H9 (cell line): ENCODE measurements at regions not wholly inside any gene's neighbourhood (a gene's known extent, or its start where the extent isn't known, plus 50 kb on each side); places are given as distances from the start of the nearest gene placed in this dataset.

Experiments used
- DNase-seq: peaks from one replicate; pipeline ENCODE4 v3.0.0-alpha.2; 2017
- H2AFZ ChIP-seq: one replicate; pipeline ENCODE4 v1.6.1; 2013; ENCODE audit warnings: mild to moderate bottlenecking, low read length, control low read depth, moderate library complexity
- H2AK5ac ChIP-seq: 2 replicates; pipeline ENCODE4 v1.6.1; 2013; ENCODE audit warnings: low read length, control low read depth, mixed read lengths; ENCODE audit not compliant: insufficient read length
- H2BK120ac ChIP-seq: one replicate; pipeline ENCODE4 v1.6.1; 2013; ENCODE audit warnings: low read depth, mild to moderate bottlenecking, low read length, control low read depth, inconsistent platforms; ENCODE audit not compliant: poor library complexity, severe bottlenecking
- H2BK12ac ChIP-seq: 2 replicates; pipeline ENCODE4 v1.6.1; 2013; ENCODE audit warnings: low read length, control low read depth, mixed read lengths, low read depth; ENCODE audit not compliant: insufficient read length
- H2BK15ac ChIP-seq: 2 replicates; pipeline ENCODE4 v1.6.1; 2013; ENCODE audit warnings: low read depth, low read length, control low read depth
- H2BK20ac ChIP-seq: one replicate; pipeline ENCODE4 v1.6.1; 2013; ENCODE audit warnings: low read depth, mild to moderate bottlenecking, low read length, control low read depth, inconsistent platforms; ENCODE audit not compliant: poor library complexity, severe bottlenecking
- H2BK5ac ChIP-seq: 2 replicates; pipeline ENCODE4 v1.6.1; 2013; ENCODE audit warnings: low read length, control low read depth, mixed read lengths; ENCODE audit not compliant: insufficient read length
- H3K14ac ChIP-seq: 2 replicates; pipeline ENCODE4 v1.6.1; 2013; ENCODE audit warnings: low read length, control low read depth; ENCODE audit not compliant: insufficient read depth
- H3K18ac ChIP-seq: 2 replicates; pipeline ENCODE4 v1.6.1; 2013; ENCODE audit warnings: low read depth, mild to moderate bottlenecking, mixed read lengths, low read length, control low read depth; ENCODE audit not compliant: insufficient read length
- H3K23ac ChIP-seq: 2 replicates; pipeline ENCODE4 v1.6.1; 2013; ENCODE audit warnings: low read length, control low read depth, mixed read lengths, low read depth; ENCODE audit not compliant: insufficient read length
- H3K23me2 ChIP-seq: 2 replicates; pipeline ENCODE4 v1.6.1; 2013; ENCODE audit warnings: low read depth, mild to moderate bottlenecking, mixed read lengths, low read length, control low read depth; ENCODE audit not compliant: insufficient read length, poor library complexity, severe bottlenecking
- H3K27ac ChIP-seq: 2 replicates; pipeline ENCODE4 v1.5.1; 2013; ENCODE audit warnings: low read length, control low read depth, mixed read lengths, low read depth; ENCODE audit not compliant: insufficient read length
- H3K27me3 ChIP-seq: 2 replicates; pipeline ENCODE4 v1.6.1; 2013; ENCODE audit warnings: low read length, control low read depth, inconsistent platforms; ENCODE audit not compliant: insufficient read depth
- H3K4ac ChIP-seq: 2 replicates; pipeline ENCODE4 v1.6.1; 2013; ENCODE audit warnings: low read depth, mild to moderate bottlenecking, control low read depth, inconsistent platforms, low read length, moderate library complexity
- H3K4me1 ChIP-seq: 2 replicates; pipeline ENCODE4 v1.6.1; 2013; ENCODE audit warnings: low read length, control low read depth, inconsistent platforms; ENCODE audit not compliant: insufficient read depth
- H3K4me2 ChIP-seq: 2 replicates; pipeline ENCODE4 v1.6.1; 2013; ENCODE audit warnings: low read length, control low read depth, mixed read lengths; ENCODE audit not compliant: insufficient read length, insufficient read depth
- H3K56ac ChIP-seq: 2 replicates; pipeline ENCODE4 v1.6.1; 2013; ENCODE audit warnings: low read depth, mild to moderate bottlenecking, mixed read lengths, low read length, control low read depth; ENCODE audit not compliant: insufficient read length
- H3K79me1 ChIP-seq: 2 replicates; pipeline ENCODE4 v1.6.1; 2013; ENCODE audit warnings: low read depth, mild to moderate bottlenecking, moderate library complexity, low read length, control low read depth, inconsistent platforms; ENCODE audit not compliant: insufficient read depth, poor library complexity, severe bottlenecking
- H3K79me2 ChIP-seq: 2 replicates; pipeline ENCODE4 v1.6.1; 2013; ENCODE audit warnings: low read length, control low read depth, inconsistent platforms; ENCODE audit not compliant: insufficient read depth
- H3K9ac ChIP-seq: 2 replicates; pipeline ENCODE4 v1.6.1; 2013; ENCODE audit warnings: low read length, control low read depth, mixed read lengths; ENCODE audit not compliant: insufficient read length; ENCODE audit errors: extremely low read depth
- H3K9me3 ChIP-seq: one replicate; pipeline ENCODE4 v1.6.1; 2013; ENCODE audit warnings: low read depth, low read length, inconsistent platforms; ENCODE audit not compliant: control insufficient read depth
- H3T11ph ChIP-seq: one replicate; pipeline ENCODE4 v1.6.1; 2013; ENCODE audit warnings: mild to moderate bottlenecking, low read length, control low read depth, inconsistent platforms
- H4K20me1 ChIP-seq: one replicate; pipeline ENCODE4 v1.6.1; 2013; ENCODE audit not compliant: control insufficient read depth, insufficient read length, insufficient read depth
- H4K5ac ChIP-seq: 2 replicates; pipeline ENCODE4 v1.6.1; 2013; ENCODE audit warnings: low read depth, mild to moderate bottlenecking, mixed read lengths, low read length, control low read depth; ENCODE audit not compliant: insufficient read length
- H4K8ac ChIP-seq: replicated peaks from 2 replicates; pipeline ENCODE4 v1.6.1; 2013; ENCODE audit warnings: low read length, control low read depth, mixed read lengths, low read depth; ENCODE audit not compliant: insufficient read length
- H4K91ac ChIP-seq: 2 replicates; pipeline ENCODE4 v1.6.1; 2013; ENCODE audit warnings: low read depth, mild to moderate bottlenecking, moderate library complexity, mixed read lengths, low read length, control low read depth; ENCODE audit not compliant: insufficient read length
- H3K27ac Mint-ChIP-seq, 3 experiments: 2 replicates in 2 of 3; 3 replicates in 1 of 3; pipeline ENCODE4 v1.8.0; 2020 to 2021; ENCODE audit warnings: mixed read lengths in 3 of 3, mild to moderate bottlenecking in 1 of 3, moderate library complexity in 1 of 3
- H3K27me3 Mint-ChIP-seq: 2 replicates; pipeline ENCODE4 v1.8.0; 2021; ENCODE audit warnings: low read depth, mild to moderate bottlenecking, moderate library complexity, mixed read lengths
- H3K36me3 Mint-ChIP-seq, 3 experiments: 2 replicates in 2 of 3; 3 replicates in 1 of 3; pipeline ENCODE4 v1.8.0; 2020 to 2021; ENCODE audit warnings: low read depth in 3 of 3, mixed read lengths in 3 of 3; ENCODE audit not compliant: insufficient read depth in 1 of 3
- H3K4me1 Mint-ChIP-seq, 2 experiments: 2 replicates each; pipeline ENCODE4 v1.8.0; 2020; ENCODE audit warnings: mixed read lengths in 2 of 2
- H3K4me3 Mint-ChIP-seq, 2 experiments: 2 replicates in 1 of 2; 3 replicates in 1 of 2; pipeline ENCODE4 v1.8.0; 2020 to 2021; ENCODE audit warnings: mild to moderate bottlenecking in 2 of 2, mixed read lengths in 2 of 2, moderate library complexity in 1 of 2
- H3K9me3 Mint-ChIP-seq, 2 experiments: 2 replicates in 1 of 2; 3 replicates in 1 of 2; pipeline ENCODE4 v1.8.0; 2020; ENCODE audit warnings: mild to moderate bottlenecking in 2 of 2, mixed read lengths in 2 of 2, moderate library complexity in 1 of 2
- TF ChIP-seq, protein P1 (sequence below): fragments of 200-600 bp; sonication (generic); conservative IDR thresholded peaks from 3 replicates; pipeline ENCODE4 v1.8.0; 2021; ENCODE audit warnings: antibody characterized with exemption, mild to moderate bottlenecking

DNA sequence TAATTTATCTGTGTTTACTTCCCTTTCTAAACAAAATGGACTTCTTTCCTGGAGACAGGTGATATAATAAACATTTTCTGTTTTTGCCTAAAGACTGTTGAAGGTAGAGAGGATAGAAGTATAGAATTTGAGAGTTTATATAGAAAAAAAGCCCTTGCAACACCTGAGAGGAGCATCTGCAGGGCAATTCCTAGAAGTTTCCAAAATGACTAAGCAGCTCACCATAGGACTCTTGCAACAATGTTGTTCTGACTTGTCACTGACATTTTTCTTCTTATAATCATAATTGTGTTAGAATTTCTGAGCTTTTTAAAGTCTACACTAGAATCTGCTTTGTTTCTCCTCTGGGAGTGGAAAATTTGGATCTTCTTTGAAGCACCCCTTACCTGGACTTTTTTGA is 216.8 kb downstream of the TUSC1 start:
- H3K27me3 Mint-ChIP-seq = no peaks in the 10 kb centered on the region

More for the DNA sequence above, 216.8 kb downstream of the TUSC1 start:
- no peaks in the 10 kb centered on the region for H3K23me2 ChIP-seq
- no peak overlapping the region for H4K91ac ChIP-seq
- no peak overlapping the region for H2BK5ac ChIP-seq
- H3K56ac ChIP-seq = no peak overlapping the region
- no peak overlapping the region for H3K23ac ChIP-seq
- no peak overlapping the region for H3K27ac ChIP-seq
- Mint-ChIP-seq H3K36me3 (no peaks in the 10 kb centered on the region), H3K27ac (no peak overlapping the region), H3K4me1 (peaks cover 6 to 10% of the 10 kb centered on the region in 2 experiments), H3K9me3 (no peaks in the 10 kb centered on the region), H3K4me3 (no peak overlapping the region)
- H3K79me1 ChIP-seq = no peaks in the 10 kb centered on the region
- H2AK5ac ChIP-seq = no peak overlapping the region
- TF ChIP-seq, protein P1, sequence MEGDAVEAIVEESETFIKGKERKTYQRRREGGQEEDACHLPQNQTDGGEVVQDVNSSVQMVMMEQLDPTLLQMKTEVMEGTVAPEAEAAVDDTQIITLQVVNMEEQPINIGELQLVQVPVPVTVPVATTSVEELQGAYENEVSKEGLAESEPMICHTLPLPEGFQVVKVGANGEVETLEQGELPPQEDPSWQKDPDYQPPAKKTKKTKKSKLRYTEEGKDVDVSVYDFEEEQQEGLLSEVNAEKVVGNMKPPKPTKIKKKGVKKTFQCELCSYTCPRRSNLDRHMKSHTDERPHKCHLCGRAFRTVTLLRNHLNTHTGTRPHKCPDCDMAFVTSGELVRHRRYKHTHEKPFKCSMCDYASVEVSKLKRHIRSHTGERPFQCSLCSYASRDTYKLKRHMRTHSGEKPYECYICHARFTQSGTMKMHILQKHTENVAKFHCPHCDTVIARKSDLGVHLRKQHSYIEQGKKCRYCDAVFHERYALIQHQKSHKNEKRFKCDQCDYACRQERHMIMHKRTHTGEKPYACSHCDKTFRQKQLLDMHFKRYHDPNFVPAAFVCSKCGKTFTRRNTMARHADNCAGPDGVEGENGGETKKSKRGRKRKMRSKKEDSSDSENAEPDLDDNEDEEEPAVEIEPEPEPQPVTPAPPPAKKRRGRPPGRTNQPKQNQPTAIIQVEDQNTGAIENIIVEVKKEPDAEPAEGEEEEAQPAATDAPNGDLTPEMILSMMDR = no peak
- H2BK120ac ChIP-seq = no peak overlapping the region
- H3K18ac ChIP-seq = no peak overlapping the region
- no peak overlapping the region for H2BK12ac ChIP-seq
- H2BK20ac ChIP-seq = no peak overlapping the region
- no peak overlapping the region for H3K14ac ChIP-seq
- no peak overlapping the region for H4K5ac ChIP-seq
- H3K27me3 ChIP-seq = no peaks in the 10 kb centered on the region
- no peak overlapping the region for H3K4me2 ChIP-seq
- no peak overlapping the region for H3K4ac ChIP-seq
- no peaks in the 10 kb centered on the region for H3K9me3 ChIP-seq
- no peak overlapping the region for H3K9ac ChIP-seq
- H3T11ph ChIP-seq = no peak overlapping the region
- no peak overlapping the region for H4K8ac ChIP-seq
- no peaks in the 10 kb centered on the region for H3K79me2 ChIP-seq
- no peak overlapping the region for H2BK15ac ChIP-seq
- no peaks in the 10 kb centered on the region for H3K4me1 ChIP-seq
- no peak for DNase-seq
- H2AFZ ChIP-seq = no peak overlapping the region
- no peaks in the 10 kb centered on the region for H4K20me1 ChIP-seq
